ENCODE measurements at regions not wholly inside any gene's neighbourhood (a gene's known extent, or its start where the extent isn't known, plus 50 kb on each side); places are given as distances from the start of the nearest gene placed in this dataset.

GRCh38 chr17:15894913-15895658 is 49.8 kb upstream of the ADORA2B start:
- no peak for DNase-seq (ENCODE audit: low spot score)

All from ecto neural progenitor cell (in vitro differentiated cells).